ENCODE measurements at regions not wholly inside any gene's neighbourhood (a gene's known extent, or its start where the extent isn't known, plus 50 kb on each side); places are given as distances from the start of the nearest gene placed in this dataset.

DNA sequence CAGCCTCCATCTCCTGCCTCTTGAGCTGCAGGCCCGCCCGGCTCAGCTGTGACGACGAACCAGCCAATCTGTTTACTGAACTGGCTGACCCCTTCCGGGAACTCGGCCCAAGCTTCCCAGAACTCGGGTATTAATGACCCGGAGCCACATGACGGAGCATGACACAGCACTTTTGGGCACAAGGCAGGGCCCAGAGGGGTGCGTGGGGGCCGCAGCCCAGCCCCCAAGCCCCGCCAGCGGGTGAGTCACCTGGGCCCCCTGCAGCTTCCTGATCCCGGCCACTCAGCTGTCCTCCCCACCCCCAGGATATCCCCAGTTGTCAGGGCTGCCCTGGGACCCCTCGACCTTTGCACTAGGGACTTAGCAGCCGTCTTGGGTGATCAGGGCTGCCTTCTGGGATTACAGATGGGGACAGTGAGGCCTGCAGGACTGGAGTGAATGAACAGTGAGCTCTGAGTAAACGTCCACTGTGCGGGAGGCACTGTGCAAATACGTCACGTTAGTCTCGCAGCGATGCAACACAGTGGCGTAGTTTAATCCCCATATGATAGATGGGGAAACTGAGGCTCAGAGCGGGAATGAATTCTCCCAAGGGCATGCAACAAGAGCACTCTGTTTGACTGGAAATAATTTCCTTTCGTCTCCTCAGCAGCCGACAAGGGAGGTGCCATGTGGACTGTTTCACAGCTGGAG is 102.1 kb downstream of the CEBPB start:
- Histone ChIP-seq H3K9me3 (no peaks in the 10 kb centered on the region), H3K4me1 (peaks cover 22 to 55% (median 35%) of the 10 kb centered on the region in 3 donors), H3K4me3 (peak overlapping the region in 1 of 4 donors; percentile 18), H3K27ac (peak overlapping the region; percentile 71 to 92 (median 86)), H3K36me3 (no peaks in the 10 kb centered on the region), H3K27me3 (no peaks in the 10 kb centered on the region)
- TF ChIP-seq POLR2A (IDR thresholded peaks at IDR 0.05) = no peak
- TF ChIP-seq, protein P1, sequence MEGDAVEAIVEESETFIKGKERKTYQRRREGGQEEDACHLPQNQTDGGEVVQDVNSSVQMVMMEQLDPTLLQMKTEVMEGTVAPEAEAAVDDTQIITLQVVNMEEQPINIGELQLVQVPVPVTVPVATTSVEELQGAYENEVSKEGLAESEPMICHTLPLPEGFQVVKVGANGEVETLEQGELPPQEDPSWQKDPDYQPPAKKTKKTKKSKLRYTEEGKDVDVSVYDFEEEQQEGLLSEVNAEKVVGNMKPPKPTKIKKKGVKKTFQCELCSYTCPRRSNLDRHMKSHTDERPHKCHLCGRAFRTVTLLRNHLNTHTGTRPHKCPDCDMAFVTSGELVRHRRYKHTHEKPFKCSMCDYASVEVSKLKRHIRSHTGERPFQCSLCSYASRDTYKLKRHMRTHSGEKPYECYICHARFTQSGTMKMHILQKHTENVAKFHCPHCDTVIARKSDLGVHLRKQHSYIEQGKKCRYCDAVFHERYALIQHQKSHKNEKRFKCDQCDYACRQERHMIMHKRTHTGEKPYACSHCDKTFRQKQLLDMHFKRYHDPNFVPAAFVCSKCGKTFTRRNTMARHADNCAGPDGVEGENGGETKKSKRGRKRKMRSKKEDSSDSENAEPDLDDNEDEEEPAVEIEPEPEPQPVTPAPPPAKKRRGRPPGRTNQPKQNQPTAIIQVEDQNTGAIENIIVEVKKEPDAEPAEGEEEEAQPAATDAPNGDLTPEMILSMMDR (IDR thresholded peaks at IDR 0.05) = no peak
- peak; percentile 27 for DNase-seq
- intact Hi-C loops (cut with DNase I) = no loop called here
- 52 to 82% methylated on average over 5 to 13 of the region's 26 CpGs for WGBS, 2 donors

DNA sequence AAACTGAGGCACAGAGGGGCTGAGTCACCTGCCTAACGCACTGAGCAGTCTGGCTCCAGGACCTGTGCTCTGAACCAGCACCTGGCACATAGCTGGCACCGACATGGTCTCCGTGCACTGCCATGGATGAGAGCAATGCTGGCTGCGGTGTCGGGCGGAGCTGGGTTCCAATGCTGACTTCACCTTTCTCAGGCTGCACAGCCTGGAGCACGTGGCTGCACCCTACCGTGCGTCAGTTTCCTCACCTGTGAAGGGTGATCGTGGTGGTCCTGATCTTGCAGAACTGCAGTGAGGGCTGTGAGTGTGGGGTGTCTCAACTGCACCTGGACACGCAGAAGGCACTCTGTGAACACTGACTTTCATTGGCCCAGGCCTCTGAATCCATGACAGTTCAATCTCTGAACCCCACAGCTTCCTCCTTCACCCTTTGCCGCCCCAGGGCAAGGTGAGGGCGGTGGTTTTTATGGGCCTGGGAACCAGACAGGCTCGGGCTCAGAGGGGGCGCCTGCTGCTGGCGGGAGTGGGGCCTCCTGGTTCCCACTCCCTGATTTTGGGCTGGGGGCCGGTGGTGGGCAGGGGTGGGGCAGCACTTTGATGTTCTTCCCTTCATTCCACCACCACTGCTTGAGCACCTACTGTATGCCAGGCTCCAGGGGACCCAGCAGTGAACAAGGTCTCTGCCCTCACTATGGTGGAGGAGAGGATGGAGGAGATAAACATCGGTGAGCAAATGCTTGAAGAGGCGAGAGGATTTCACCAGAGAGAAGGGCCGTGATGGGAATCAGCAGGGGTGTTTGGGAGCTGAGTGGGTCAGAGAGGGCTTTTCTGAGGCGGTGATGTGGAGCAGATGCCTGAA is 102.9 kb downstream of the CEBPB start:
- Histone ChIP-seq H3K4me3 (no peak overlapping the region), H3K27me3 (no peaks in the 10 kb centered on the region), H3K27ac (peak overlapping the region; percentile 71 to 92 (median 86)), H3K36me3 (no peaks in the 10 kb centered on the region), H3K9me3 (no peaks in the 10 kb centered on the region), H3K4me1 (peaks cover 22 to 56% (median 36%) of the 10 kb centered on the region in 3 donors)
- DNase-seq = no peak
- no peak for TF ChIP-seq POLR2A (IDR thresholded peaks at IDR 0.05)
- TF ChIP-seq, protein P1 (IDR thresholded peaks at IDR 0.05) = no peak
- 64 to 79% methylated on average over 13 to 15 of the region's 21 CpGs for WGBS, 2 donors
- intact Hi-C loops (cut with DNase I) = no loop called here

DNA sequence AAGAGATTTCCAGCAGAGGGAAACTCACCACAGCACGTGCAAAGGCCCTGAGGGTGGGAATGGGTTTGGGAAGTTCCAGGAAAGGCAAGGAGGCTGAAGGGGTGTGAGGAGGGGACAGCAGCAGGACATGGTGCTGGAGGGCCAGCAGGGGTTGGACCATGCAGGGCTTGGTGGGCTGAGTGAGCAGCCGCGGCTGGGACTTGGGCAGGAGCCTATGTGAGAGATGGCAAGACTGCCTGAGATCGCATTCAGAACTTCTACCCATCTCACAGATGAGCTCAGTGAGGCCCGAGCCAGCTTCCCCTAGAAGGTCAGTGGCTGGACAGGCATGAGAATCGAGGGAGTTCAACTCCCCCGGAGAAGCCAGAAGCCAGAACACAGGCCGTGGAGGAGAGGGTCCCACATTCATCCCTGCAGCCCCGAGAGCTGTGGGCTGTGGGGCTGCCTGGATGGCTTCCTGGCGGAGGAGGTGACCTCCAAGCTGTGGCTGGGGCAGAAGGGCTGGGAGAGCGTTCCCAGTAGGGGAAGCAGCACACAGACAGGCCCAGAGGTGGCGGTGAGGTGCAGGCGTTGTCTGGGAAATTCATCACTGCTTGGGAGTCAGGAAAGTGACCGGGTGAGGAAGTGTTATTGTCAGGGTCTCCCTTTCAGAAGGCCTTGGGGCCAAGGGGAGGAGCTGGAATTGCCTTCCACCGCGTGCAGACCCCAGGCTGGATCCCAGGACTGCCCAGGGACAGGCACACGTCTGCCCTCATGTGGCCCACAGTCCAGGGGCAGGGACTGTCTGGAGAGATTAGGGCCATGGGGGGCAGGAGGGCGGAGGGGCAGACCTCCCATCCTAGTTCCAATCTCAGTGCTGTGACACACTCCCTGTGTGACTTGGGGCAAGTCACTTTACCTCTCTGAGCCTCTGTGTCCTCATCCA is 103.8 kb downstream of the CEBPB start:
- no peaks in the 10 kb centered on the region for H3K27me3 ChIP-seq
- H3K4me3 ChIP-seq = no peak overlapping the region
- no peak for TF ChIP-seq POLR2A (IDR thresholded peaks at IDR 0.05)
- TF ChIP-seq, protein P1 (IDR thresholded peaks at IDR 0.05) = no peak
- H3K27ac ChIP-seq = peak overlapping the region in 3 of 4 donors; percentile 84 to 92 (median 87)
- 87 to 93% methylated on average over 11 to 12 of the region's 18 CpGs for WGBS, 2 donors
- H3K9me3 ChIP-seq = no peaks in the 10 kb centered on the region
- H3K36me3 ChIP-seq = no peaks in the 10 kb centered on the region
- peaks cover 22 to 64% (median 42%) of the 10 kb centered on the region in 3 donors for H3K4me1 ChIP-seq
- intact Hi-C loops (cut with DNase I) = no loop called here
- no peak for DNase-seq

DNA sequence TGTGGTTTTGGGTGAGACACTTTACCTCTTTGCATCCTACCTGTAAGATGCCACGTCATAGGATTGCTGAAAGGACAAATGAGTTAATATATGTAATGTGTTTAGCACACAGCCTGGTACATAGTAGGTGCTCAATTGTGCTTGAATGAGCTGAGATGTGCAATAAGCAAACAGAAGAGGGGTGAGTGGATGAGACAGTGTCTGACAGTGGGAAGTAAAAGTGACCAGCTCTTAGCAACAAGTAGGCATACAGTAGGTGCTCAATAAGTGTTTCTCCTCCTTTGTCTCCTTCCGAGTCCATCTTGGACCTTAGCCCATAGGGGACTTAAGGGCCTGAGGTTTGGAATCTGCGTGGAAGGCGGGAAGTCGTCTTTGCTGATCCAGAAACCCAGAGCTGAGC is 104.7 kb downstream of the CEBPB start:
- WGBS, 2 donors = 38 to 48% methylated on average over 5 of the region's 5 CpGs

More for the DNA sequence above, 104.7 kb downstream of the CEBPB start:
- intact Hi-C loops (cut with DNase I) = no loop called here
- TF ChIP-seq, protein P1 (IDR thresholded peaks at IDR 0.05) = no peak
- TF ChIP-seq POLR2A (IDR thresholded peaks at IDR 0.05) = no peak
- Histone ChIP-seq H3K27ac (peak overlapping the region in 3 of 4 donors; percentile 84 to 92 (median 87)), H3K27me3 (no peaks in the 10 kb centered on the region), H3K4me3 (no peak overlapping the region), H3K9me3 (no peaks in the 10 kb centered on the region), H3K4me1 (peaks cover 22 to 64% (median 42%) of the 10 kb centered on the region in 3 donors), H3K36me3 (no peaks in the 10 kb centered on the region)
- no peak for DNase-seq
